IPS-NIHi11 (cell line): ENCODE measurements at regions not wholly inside any gene's neighbourhood (a gene's known extent, or its start where the extent isn't known, plus 50 kb on each side); places are given as distances from the start of the nearest gene placed in this dataset.

Experiments used
- DNase-seq: peaks from one replicate; pipeline ENCODE4 v3.0.0; 2012; ENCODE audit warnings: mixed read lengths, low spot score

DNA sequence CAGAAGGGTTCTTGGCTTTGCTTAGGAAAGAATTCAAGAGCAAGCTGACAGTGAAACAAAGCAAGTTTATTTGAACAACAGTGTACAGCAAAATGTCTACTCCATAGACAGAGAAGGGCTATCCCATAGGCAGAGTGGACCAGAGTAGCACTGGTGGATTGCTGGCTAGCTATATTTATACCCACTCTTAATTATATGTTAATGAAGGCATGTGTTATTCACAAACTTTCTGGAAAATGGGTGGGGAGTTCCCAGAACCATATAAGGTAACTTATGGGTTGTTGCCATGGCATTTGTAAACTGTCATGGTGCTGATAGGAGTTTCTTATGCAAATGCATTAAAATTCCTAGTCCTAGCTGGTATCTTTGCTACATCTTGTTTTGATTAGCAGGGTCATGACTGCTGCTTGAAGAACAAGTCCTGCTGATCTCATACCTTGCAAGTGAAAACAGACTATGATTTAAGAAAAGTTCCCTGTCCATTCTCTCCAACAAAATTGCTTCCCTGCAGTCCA is 330.5 kb downstream of the BUD13 start:
- no peak for DNase-seq

DNA sequence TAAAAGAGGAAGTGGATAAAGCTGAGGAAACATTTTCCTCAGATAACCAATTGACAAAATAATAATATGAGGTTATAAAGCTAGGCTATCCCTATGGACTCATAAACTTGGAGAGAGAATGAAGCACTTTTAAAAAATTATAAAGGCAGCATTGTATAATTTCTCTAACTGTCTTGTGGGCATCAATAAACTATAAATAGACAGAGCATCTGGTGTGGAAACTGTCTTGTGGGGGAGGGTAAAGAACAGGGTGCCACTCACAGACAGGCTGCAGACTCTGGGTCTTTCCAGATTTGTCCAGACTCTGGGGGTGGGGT is 333.5 kb downstream of the BUD13 start:
- no peak for DNase-seq

DNA sequence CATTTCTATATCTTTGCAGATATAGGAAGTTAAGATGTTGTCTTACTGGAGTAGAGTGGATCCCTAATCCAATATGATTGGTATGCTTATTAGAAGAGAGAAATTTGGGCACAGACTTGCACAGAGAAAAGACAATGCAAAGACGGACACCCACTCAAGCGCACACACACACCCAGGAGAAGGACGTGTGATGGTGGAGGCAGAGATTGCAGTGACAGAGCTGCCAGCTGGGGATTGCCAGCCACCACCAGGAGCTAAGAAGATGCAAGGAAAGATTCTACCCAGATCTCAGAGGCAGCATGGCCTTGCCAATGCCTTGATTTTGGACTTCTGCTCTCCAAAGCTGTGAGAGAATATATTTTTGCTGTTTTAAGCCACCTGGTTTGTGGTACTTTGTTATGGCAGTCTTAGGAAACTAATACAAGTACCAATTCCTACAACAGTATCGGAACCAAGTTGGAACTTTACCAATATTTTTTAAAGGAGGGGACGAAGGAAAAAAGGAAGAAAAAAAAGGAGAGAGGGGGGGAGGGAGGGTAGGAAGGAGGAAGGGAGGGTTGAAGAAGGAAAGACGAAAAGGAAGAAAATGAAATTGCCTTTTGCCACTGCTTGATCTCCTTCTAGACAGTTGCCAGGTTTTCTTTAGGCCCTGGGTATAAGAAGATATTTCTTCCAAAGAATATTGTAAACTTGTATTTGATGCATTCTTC is 334.0 kb downstream of the BUD13 start:
- no peak for DNase-seq

DNA sequence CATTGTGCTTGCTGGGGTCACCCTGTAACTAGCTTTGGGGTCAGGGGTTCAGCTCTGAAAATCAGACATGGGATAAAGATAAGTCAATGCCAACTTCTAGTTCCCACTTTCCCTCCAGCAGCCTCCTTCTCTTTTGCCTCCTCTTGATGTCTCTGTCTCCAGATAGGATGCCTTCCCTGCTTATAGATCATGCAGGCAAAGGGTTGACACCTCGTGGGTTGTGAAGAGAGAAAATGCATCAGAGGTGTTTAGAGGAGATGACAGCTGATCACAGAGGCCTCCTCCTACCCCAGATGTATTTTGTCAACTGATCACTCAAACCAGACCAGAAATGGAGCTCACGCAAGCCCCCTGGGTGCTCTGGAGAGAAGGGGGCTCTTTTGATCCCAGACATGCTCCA is 337.8 kb downstream of the BUD13 start:
- no peak for DNase-seq

DNA sequence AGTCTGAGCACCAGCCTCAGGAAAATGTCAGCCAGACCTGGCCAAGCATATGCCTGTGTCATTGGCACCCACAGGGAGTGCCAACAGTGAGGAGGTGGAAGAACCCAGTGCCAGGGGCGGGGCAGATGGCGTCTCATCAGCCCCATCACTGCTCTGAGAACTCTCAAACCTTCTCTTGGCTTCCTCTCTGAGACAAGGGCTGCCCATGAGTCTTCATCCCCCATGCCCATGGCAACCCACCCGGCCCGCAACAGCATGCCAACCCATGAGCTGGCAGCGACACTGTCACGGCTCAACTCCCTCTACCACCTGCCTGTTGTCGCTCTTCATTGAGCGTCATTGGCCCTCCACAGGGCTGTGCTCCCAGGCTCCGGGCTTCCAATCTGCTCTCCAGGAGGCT is 340.5 kb downstream of the BUD13 start:
- no peak for DNase-seq

DNA sequence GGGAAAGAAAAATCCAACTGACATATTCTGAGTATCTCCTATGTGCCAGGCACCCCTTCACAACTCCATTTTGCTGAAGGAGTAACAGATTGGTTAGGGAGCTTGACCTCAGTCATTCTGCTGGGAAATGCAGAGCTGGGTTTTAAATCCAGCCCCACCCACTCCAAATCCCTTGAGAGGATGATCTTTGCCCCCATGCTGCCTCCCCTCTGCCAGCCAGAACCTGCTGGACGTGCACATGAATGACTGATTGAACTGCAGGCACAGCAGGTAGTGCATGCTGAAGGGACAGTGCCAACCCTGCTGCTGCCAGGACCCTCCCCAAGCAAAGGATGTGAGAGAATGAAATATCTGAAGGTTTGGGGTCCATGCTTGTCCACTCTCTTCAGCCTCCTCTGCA is 340.9 kb downstream of the BUD13 start:
- DNase-seq: no peak

DNA sequence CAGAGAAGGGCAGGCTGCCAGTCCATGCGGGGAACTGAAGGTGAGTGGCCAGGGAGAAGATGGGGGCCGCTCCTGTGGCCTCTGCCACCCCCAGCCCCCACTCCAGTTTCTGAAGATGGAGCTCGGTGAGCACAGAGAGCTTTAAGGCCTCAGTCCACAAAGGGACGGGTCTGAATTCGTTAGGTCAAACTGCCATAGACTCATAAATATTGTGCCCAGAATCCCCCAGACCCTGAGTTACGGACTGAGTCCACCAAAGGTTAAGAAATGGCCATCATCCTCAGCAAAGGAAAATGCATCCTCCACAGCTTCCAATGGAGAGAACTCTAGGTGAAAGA is 344.2 kb downstream of the BUD13 start:
- no peak for DNase-seq

DNA sequence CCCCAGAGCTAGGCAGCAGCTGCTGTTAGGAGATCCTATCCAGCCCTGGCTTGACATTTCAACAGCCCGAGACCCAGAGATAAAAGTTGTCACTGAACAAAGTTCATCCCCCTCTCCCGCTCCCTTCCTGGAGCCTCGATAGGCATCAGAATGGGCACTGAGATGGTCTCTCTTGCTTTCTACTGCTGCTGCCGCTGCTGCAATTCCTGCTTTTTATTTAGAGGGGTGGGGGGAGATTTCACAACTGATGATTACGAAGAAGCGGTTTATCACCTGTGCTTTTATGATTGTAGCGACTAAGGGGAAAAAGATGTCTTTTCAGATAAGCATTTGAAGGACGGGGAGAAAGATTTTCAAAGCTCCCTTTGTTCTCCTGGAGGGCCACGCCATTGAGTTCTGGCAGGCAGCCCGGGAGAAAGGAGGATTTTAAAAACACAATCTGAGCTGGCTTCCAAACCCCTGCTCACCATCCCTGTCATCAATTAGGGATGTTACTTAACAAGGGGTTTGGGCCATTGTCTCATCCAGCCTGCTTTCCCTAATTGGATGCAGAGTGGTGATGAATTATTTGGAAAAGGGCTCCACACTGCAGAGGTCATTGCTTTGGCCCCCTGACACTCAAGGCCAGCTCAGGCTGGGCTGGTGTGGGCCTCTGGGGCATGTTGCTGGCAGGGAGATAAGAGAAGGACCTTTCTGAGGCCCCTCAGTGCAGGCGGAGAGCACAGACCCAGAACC is 344.7 kb downstream of the BUD13 start:
- no peak for DNase-seq

DNA sequence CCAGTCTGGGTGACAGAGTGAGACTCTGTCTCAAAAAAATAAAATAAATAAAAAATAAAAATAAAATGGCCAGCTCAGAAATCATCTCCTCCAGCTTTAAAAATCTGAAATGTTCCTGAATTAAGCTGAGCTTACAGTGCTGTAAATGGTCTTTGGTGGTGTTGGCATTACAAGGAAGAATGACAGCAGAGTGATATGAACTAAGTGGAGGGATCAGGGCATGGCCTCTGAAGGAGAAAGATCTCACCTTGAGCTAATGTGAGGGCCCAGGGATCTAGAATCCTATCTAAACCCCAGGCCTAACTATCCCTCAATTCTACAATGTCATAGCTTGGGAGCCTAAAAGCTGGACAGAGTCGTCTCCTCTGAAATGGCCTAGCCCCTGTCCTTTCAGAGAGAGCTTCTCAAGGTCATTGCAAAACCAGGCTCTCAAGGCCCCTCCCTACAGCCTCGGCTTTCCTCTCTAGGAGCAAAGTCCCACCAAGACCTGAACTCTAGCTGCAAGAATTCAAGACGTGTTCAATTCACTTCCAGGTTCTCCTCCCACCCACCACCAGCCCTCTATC is 345.4 kb downstream of the BUD13 start:
- DNase-seq: no peak

DNA sequence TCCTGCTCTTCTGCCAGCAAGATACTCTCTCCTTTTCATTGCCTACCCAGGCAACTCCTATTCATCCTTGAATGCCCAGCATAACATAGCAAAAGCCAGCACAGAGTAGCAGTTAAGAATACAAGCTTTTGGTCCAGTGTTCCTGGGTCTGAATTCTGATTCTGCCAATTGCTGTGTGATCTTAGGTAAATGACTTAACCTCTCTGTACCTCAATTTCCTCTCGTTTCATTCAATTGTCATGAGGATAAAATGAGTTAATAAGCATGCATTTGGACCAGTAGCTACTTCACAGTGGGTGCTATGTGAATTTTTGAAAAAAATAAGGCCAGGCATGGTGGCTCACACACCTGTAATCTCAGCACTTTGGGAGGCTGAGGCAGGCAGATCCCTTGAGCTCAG is 346.0 kb downstream of the BUD13 start:
- no peak for DNase-seq

DNA sequence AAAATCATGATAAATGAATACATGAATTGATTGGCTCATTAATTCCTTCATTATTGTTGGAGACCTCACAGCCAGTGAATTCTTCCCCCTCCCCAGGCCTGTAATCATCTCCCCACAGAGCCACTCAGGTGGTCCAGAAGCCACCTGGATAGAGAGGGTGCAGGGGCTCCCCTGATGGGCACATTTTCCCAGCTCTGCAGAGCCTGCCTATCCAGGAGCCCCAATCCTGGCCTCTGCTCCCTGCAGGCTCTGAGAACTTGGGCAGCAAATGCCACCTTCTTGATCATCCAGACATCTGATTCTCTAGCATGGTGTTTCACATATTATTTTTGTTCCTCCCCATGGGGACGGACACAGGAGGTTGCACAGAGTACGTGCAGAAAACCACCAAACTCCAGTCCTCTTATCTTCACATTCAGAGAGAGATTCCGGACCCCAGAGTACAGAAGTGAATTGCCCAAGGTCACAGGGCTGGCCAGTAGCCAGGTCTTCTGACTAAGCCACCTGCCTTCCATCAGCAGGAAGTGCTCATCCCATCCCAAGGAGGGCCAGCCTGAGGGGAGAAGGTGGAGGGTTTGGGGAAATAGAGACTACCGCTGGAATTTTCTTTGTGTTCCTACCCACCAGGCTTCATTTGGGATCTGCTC is 348.0 kb downstream of the BUD13 start:
- no peak for DNase-seq

DNA sequence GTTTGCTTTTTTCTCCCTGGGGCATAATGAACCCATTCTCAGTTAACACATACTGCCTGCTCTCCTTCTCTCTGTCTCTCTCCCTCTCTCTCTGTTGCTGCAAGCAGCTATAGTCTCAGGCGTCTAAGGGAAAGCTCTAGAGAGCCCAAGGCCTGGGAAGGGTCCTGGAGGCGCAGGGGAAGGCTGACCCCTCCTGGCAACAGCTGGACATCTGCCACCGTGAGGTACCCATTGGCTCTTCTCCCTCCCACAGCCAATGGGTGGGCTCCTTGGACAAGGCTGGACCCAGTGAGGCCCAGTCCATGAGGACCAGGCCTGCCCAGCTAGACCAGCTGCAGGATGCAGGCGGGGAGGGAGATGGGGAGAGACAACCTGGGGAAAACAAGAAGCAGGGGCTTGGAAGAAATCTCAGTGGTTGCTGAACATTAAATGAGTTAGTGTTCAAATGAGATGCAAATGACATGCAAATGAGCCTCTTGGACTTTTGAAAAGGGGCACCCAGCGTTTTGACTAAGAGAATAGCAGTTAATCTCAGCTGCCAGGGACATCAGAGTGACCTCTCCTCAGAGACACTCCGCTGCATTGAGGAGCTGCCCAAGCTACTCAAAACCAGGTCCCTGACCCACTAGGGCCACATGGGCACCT is 349.7 kb downstream of the BUD13 start:
- peak; percentile 68 for DNase-seq

DNA sequence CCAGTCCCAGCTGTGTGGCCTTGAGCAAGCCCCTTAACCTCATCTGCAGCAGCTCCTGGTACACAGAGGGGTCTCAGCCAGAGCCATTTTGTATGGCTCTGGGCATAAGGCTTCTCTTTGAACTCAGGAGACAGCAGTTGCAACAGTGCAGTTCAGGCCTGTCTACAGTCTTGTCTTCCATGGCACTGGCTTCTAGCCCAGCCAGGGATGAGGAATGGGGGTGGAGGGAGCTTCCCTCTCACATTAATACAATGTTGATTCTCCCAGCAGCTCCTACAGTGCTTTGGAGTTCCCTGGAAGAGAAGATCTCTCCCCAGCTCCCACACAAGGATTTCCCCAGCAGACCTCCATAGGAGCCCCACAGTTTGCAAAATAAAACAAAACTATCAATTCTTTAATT is 350.2 kb downstream of the BUD13 start:
- DNase-seq: no peak

DNA sequence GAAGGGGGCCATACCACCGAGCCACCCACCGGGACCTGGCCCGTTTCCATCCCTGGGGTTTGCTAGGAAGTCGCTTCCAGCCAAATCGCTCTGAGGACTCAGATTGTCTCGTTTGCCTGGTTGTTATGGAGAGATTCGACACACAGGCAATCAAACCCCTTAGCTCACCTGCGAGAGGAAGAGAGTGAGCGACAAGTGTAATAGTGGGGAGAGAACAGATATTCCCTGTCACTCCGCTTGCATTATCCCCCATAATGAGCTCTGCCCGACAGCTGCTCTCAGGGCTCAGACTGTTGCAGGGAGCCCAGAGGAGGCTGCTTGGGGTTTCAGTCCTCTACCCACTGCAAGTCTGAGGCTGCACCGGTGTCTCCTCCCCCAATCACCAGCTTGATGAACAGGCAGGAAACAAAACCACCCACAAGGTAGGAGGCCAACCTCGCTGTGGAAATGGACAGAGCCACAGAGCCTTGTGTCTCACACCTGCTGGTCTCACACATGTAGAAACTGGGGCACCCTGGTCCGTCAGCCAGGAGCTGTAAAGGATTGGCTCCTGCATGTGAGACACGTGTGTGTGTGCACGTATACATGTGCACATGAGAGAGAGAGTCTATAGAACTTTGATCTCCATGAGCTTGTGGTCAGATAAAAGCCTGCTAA is 351.1 kb downstream of the BUD13 start:
- no peak for DNase-seq

DNA sequence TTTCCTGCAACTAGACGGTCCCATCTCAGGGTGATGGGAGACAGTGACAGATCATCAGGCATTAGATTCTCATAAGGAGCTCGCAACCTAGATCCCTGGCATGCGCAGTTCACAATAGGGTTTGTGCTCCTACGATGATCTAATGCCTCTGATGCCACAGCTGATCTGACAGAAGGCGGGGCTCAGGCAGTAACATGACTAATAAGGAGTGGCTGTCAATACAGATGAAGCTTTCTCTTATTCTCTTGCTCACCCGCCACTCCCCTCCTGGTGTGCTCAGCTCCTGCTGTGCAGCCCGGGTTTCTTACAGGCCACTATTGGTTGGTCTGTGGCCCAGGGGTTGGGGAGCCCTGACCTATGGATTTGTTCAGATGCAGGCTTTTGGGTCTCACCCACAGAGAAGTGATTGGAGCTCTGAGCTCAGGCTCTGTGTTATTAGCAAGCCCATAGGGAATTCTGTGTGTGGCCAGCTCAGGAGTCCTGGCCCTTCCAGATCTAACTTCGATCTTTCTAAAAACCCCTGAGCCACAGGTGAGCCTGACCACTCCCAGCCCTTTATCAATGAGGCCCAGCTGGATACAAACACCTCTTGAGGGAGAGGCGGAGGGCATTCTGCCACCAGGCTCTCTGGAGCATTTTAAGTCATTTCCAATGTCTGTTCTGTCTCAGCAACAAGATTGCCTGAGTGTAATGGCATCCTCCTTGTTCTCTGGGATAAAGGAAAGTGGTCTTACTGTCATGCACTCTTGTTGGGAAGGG is 351.8 kb downstream of the BUD13 start:
- no peak for DNase-seq

DNA sequence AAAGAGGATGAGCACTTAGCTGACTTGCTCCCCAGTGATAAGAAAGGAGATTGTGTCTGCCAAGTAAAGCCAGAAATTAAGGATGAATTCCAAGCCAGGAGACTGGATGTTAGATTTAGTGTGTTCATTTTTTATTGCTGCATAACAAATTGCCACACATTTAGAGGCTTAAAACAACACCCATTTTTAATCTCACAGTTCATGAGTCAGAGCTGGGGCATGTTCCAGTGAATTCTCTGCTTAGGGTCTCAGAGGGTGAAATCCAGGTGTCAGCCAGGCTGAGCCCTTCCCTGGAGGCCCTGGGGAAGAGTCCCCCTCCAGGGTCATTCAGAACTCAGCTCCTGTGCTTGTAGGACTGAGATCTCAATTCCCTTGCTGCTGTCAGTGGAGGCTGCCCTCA is 352.8 kb downstream of the BUD13 start:
- no peak for DNase-seq

DNA sequence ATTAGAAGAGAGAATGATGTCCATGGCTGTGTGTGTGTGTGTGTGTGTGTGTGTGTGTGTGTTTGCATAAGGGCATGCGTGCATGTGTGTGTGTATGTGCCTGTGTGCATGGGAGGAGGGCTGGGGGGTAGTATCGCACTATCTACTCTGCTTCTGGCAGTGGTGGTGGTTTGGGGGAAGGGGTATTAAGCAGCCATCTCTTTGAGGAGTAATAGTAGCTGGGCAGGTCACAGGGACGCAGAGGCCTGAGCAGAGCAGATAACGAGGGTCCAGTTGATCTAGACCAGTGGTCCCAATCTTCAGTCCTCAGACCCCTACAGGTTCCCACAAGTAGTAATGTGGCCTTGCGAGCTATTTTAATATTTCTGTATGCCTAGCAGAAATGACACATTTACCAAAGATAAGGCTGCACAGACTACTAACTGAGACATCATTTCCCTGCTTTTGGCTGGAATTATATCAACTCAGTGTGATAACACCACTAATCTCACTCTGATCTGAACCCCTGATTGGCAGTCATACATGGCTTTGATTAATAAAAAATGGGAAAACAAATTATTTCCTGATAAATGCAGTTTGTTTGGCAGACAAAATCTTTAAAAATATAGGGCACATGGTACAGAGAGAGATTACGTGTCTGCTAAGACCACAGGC is 354.3 kb downstream of the BUD13 start:
- DNase-seq: no peak

DNA sequence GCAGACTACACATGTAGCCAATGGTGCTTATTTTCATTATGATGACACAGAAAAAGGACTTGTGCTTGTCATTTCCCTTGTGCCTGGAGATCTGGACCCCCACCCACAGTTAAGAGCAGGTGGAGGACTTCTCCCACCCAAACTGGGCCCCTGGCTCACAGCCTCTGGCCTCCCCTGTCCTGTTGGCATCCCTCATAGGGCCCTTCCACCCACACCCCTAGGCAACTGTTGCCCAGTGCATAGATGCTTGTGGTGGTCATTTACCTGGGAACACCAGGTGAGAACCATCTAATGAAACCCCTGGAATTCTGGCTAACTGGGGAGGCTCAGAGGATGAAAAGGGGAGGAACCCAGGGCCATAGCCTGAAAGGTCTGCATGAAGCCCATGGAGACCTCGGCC is 355.9 kb downstream of the BUD13 start:
- no peak for DNase-seq

DNA sequence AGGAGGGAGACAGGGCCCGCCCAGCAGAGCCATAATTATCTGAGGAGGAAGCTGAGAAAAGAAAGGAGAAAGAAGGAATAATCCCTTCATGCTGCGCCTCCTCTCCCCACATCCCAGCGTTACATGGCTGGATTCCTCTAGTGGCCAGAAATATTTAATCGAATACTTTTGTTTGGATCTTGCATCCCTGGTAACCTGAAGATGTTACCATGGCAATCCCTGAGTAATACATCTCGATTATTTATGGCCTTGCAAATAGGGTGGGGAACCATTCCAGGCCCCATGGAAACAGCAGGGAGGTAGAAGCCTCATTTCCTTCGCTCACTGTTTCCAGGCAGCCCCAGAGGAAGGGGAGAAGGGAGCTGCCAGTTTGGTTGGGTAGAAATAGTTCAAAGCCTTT is 357.7 kb downstream of the BUD13 start:
- DNase-seq: no peak

DNA sequence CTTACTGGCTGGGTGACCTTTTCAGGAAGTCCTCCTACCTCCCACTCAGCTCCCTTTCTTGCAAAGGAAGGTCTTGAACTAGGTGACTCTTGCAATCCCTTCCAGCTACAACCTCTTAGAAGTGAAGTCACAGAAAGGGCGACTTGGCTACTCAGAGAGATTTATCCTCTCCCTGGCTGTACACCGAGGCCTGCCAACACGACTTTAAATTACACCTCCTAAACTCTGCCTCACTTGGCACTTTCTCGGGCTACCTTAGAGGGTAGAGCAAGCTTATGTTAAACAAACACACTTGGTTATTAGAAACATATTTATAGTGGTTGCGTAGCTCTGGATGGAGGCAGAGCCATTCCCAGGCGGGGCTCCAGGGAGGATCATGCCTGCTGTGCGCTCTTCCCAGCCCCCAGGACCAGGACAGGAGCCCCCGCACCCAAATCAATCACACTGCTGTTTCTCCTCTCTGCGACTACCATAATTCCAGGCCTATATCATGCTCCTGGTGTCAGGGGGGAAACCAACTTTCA is 358.4 kb downstream of the BUD13 start:
- no peak for DNase-seq
